A673 (cell line): ENCODE measurements at regions not wholly inside any gene's neighbourhood (a gene's known extent, or its start where the extent isn't known, plus 50 kb on each side); places are given as distances from the start of the nearest gene placed in this dataset.
"Not testable (repeated sequence)": the region's sequence is repeated elsewhere in the genome, so short reads cannot be mapped to it uniquely, and the experiment has no call there.

Source experiments
- BruUV-seq: library from RNA; stranded (reverse); fragments of 400-500 nt; replicated peaks from 2 replicates; lab custom pipeline; 2021; lab: Mats Ljungman, UMichigan
- CTCF ChIA-PET: fragments of 300-600 bp; sonication (Branson Sonifier 250); formaldehyde crosslinking; loops from one replicate; lab custom pipeline; 2022; ENCODE audit warnings: antibody characterized with exemption; lab: Charles Lee
- POLR2A ChIA-PET: fragments of 300-600 bp; sonication (Branson Sonifier 250); formaldehyde crosslinking; loops from one replicate; lab custom pipeline; 2022; ENCODE audit warnings: antibody characterized with exemption; ENCODE audit not compliant: low non-redundant PET; lab: Charles Lee
- DNase-seq: peaks from one replicate; pipeline ENCODE4 v3.0.0-alpha.2; 2015; ENCODE audit warnings: low spot score
- H3K27ac ChIP-seq: fragments of 200-600 bp; sonication (generic); 2 replicates; pipeline ENCODE4 v1.5.1; 2016; ENCODE audit warnings: mixed run types, low read depth, mild to moderate bottlenecking, mixed read lengths, antibody characterized with exemption, low read length; ENCODE audit not compliant: poor library complexity, severe bottlenecking
- H3K27me3 ChIP-seq: fragments of 200-600 bp; sonication (generic); replicated peaks from 2 replicates; pipeline ENCODE4 v1.6.1; 2017; ENCODE audit warnings: mixed run types, low read depth, mild to moderate bottlenecking, mixed read lengths, antibody characterized with exemption, low read length; ENCODE audit not compliant: insufficient read depth, poor library complexity
- H3K36me3 ChIP-seq: fragments of 200-600 bp; sonication (generic); 2 replicates; pipeline ENCODE4 v1.6.1; 2016; ENCODE audit warnings: mixed run types, mild to moderate bottlenecking, mixed read lengths, antibody characterized with exemption, low read length; ENCODE audit not compliant: insufficient read depth, poor library complexity, severe bottlenecking
- H3K4me1 ChIP-seq: fragments of 200-600 bp; sonication (generic); 2 replicates; pipeline ENCODE4 v1.6.1; 2017; ENCODE audit warnings: mixed run types, mild to moderate bottlenecking, mixed read lengths, antibody characterized with exemption, low read length; ENCODE audit not compliant: insufficient read depth, poor library complexity, severe bottlenecking
- H3K4me3 ChIP-seq: fragments of 200-600 bp; sonication (generic); 2 replicates; pipeline ENCODE4 v1.5.1; 2016; ENCODE audit warnings: low read depth, mixed run types, mild to moderate bottlenecking, mixed read lengths, low read length; ENCODE audit not compliant: poor library complexity, severe bottlenecking
- H3K9me3 ChIP-seq: fragments of 200-600 bp; sonication (generic); 2 replicates; pipeline ENCODE4 v1.6.1; 2016; ENCODE audit warnings: mixed run types, low read depth, mild to moderate bottlenecking, mixed read lengths, antibody characterized with exemption, low read length; ENCODE audit not compliant: poor library complexity, severe bottlenecking
- EZH2 ChIP-seq: fragments of 200-600 bp; sonication (generic); IDR thresholded peaks from 2 replicates; pipeline ENCODE4 v1.6.1; 2017; ENCODE audit warnings: borderline replicate concordance, low read depth, mild to moderate bottlenecking, mixed read lengths, antibody characterized with exemption, low read length; ENCODE audit not compliant: poor library complexity, severe bottlenecking
- intact Hi-C: fragments of 100-400 bp; cut with micrococcal nuclease; formaldehyde crosslinking; loops from one replicate; pipeline ENCODE4 v1.10.0; 2022; ENCODE audit not compliant: unreplicated experiment
- TF ChIP-seq, protein P1 (sequence below): fragments of 300-800, 200-600 bp; sonication (generic); conservative IDR thresholded peaks from 2 replicates; pipeline ENCODE4 v1.5.1; 2017; ENCODE audit warnings: low read depth, mild to moderate bottlenecking, antibody characterized with exemption, low read length, moderate library complexity, mixed read lengths

GRCh38 chr14:57122129-57122528 lies 146.6 kb downstream of the EXOC5 start:
- H3K36me3 ChIP-seq, result no peaks in the 10 kb centered on the region
- no peak overlapping the region for H3K4me3 ChIP-seq
- TF ChIP-seq, protein P1, sequence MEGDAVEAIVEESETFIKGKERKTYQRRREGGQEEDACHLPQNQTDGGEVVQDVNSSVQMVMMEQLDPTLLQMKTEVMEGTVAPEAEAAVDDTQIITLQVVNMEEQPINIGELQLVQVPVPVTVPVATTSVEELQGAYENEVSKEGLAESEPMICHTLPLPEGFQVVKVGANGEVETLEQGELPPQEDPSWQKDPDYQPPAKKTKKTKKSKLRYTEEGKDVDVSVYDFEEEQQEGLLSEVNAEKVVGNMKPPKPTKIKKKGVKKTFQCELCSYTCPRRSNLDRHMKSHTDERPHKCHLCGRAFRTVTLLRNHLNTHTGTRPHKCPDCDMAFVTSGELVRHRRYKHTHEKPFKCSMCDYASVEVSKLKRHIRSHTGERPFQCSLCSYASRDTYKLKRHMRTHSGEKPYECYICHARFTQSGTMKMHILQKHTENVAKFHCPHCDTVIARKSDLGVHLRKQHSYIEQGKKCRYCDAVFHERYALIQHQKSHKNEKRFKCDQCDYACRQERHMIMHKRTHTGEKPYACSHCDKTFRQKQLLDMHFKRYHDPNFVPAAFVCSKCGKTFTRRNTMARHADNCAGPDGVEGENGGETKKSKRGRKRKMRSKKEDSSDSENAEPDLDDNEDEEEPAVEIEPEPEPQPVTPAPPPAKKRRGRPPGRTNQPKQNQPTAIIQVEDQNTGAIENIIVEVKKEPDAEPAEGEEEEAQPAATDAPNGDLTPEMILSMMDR, result no peak
- no peak for TF ChIP-seq EZH2
- no peak overlapping the region for H3K27ac ChIP-seq
- BruUV-seq, result no TSS peak
- intact Hi-C loops, result no loop called here
- CTCF ChIA-PET, result no interaction called here
- no peaks in the 10 kb centered on the region for H3K9me3 ChIP-seq
- POLR2A ChIA-PET, result no interaction called here
- DNase-seq, result no peak
- no peaks in the 10 kb centered on the region for H3K4me1 ChIP-seq
- no peaks in the 10 kb centered on the region for H3K27me3 ChIP-seq

- H3K4me3 ChIP-seq, result peak overlapping the region; percentile 41
- H3K4me1 ChIP-seq, H3K27me3 ChIP-seq, POLR2A ChIA-PET, H3K9me3 ChIP-seq, H3K36me3 ChIP-seq, CTCF ChIA-PET, DNase-seq, intact Hi-C loops: not testable (repeated sequence)
- H3K27ac ChIP-seq, result peak overlapping the region; percentile 41
- BruUV-seq, result TSS peak; percentile 62
These were observed 156.5 kb downstream of the EXOC5 start for GRCh38 chr14:57112072-57112807.

DNA sequence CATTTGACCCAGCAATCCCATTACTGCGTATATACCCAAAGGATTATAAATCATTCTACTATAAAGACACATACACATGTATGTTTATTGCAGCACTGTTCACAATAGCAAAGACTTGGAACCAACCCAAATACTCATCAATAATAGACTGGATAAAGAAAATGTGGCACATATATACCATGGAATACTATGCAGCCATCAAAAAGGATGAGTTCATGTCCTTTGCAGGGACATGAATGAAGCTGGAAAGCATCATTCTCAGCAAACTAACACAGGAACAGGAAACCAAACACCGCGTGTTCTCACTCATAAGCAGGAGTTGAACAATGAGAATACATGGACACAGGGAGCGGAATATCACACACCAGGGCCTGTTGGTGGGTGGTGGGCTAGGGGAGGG lies 158.3 kb downstream of the EXOC5 start:
- H3K4me3 ChIP-seq, H3K4me1 ChIP-seq, H3K9me3 ChIP-seq, POLR2A ChIA-PET, DNase-seq, H3K27ac ChIP-seq, intact Hi-C loops, H3K36me3 ChIP-seq, BruUV-seq, H3K27me3 ChIP-seq, CTCF ChIA-PET: not testable (repeated sequence)

DNA sequence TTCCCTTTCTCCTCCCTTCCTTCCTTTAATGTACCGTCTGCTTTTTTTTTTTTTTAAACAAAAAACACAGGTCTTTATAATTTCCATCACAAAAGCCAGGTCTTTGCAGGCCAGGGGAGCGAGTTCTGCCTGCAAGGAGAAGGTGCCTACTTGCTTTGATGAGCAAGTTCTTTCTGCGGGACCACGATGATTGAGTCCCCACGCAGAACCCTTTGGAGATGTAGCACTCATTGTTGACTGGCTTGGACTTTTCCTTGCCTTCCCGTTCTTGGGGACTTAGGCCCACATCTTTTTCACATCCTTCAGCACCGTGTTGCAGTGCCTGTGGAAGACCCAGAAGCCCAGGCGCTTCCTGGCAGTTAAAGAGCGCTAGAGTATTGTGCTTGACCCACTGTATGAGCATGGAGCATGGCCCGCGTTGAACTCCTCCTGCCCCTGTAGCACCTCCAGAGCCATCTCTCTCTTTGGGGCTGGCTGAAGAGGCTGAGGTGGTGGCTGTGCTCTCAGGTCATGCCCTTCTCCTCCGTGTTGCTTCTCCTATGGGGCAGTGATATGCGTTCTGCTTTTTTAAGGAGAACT lies 177.6 kb downstream of the EXOC5 start:
- BruUV-seq, result no TSS peak
- intact Hi-C loops, result no loop called here
- CTCF ChIA-PET, result no interaction called here
- H3K4me3 ChIP-seq, result no peak overlapping the region
- H3K36me3 ChIP-seq, result no peaks in the 10 kb centered on the region
- peaks cover 3% of the 10 kb centered on the region for H3K9me3 ChIP-seq
- no peaks in the 10 kb centered on the region for H3K4me1 ChIP-seq
- no peak for TF ChIP-seq EZH2
- TF ChIP-seq, protein P1, result no peak
- no peak for DNase-seq
- POLR2A ChIA-PET, result no interaction called here
- H3K27me3 ChIP-seq, result no peaks in the 10 kb centered on the region
- no peak overlapping the region for H3K27ac ChIP-seq
